ENCODE measurements at regions not wholly inside any gene's neighbourhood (a gene's known extent, or its start where the extent isn't known, plus 50 kb on each side); places are given as distances from the start of the nearest gene placed in this dataset.
"Not testable (repeated sequence)": the region's sequence is repeated elsewhere in the genome, so short reads cannot be mapped to it uniquely, and the experiment has no call there.

DNA sequence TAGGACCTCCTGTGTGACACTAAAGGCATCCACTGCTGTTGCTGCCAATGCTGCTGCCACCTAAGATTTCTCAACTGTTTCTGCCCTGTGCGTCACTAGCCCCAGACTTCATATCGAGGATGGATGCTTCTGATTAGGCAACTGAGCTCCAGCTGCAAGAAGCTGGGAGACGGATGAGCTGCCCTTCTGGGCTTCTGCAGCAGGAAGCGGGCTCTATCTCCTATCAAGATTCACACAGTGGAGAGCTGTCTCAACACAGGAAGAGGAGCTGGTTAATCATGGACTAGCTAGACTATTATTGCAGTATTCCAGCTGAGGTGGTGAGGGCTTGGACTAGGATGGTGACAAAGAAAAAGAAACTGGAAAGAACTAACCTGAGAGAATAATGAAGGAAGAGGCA, 59.2 kb upstream of the PELI2 start:
- ChIA-PET CTCF (interaction anchor here (1.7 kb wide), 1 partner anchor 328 kb away, joined by 4 read pairs; no protein-coding TSS in a partner anchor), POLR2A (no interaction called here)
- peaks cover 9% of the 10 kb centered on the region for H3K27me3 Mint-ChIP-seq
- H3K4me1 Mint-ChIP-seq: no peaks in the 10 kb centered on the region
- H3K9me3 Mint-ChIP-seq: no peaks in the 10 kb centered on the region
- H3K4me3 Mint-ChIP-seq: no peak overlapping the region
- H3K27ac Mint-ChIP-seq: no peak overlapping the region
- no peak for DNase-seq
- no peaks in the 10 kb centered on the region for H3K36me3 Mint-ChIP-seq (ENCODE audit: low read depth)

DNA sequence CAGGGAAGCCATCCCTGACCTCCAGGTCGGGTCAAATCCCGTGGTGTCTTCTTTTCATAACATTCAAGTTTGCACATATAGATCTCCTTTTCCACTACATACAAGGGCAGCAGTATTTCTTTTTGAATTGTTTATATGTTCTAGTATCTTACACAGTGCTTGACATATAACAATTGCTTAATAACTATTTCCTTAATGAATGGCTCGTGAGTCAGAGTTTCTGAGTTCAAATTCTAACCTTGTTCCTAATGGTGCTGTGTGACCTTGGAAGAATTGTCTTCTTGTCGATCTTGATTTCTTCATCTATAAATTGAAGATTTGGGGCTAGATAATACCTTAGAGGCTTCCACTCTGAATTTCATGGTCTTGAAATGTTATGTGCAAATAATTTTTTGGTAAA, 57.2 kb upstream of the PELI2 start:
- CTCF ChIA-PET: no interaction called here
- H3K36me3 Mint-ChIP-seq (ENCODE audit: low read depth): no peaks in the 10 kb centered on the region
- DNase-seq: no peak
- no peaks in the 10 kb centered on the region for H3K9me3 Mint-ChIP-seq
- H3K4me1 Mint-ChIP-seq: no peaks in the 10 kb centered on the region
- H3K4me3 Mint-ChIP-seq: no peak overlapping the region
- no peak overlapping the region for H3K27ac Mint-ChIP-seq
- POLR2A ChIA-PET: no interaction called here
- peaks cover 9% of the 10 kb centered on the region for H3K27me3 Mint-ChIP-seq

DNA sequence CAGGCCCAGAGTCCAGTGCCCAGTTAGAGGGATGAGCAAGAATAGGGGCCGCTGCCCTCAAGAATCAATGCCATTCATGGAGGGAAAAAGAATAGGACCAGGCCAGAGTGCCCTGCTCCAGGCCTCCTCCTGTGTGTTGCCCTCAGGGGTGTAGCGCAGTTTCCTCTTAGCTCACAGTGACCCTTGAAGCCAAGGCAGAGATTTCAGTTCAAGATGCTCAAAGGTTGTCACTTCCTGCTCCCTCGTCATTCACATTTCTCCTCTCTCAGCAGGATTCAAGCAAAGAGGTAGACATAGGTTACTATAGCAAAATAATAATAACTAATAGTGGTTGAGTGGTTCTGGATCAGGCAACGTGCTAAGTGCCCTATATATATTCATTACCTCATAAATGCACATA, 55.1 kb upstream of the PELI2 start:
- ChIA-PET POLR2A (no interaction called here), CTCF (no interaction called here)
- Mint-ChIP-seq H3K36me3 (ENCODE audit: low read depth) (no peaks in the 10 kb centered on the region), H3K4me1 (no peaks in the 10 kb centered on the region), H3K27me3 (peaks cover 9% of the 10 kb centered on the region), H3K4me3 (no peak overlapping the region), H3K9me3 (no peaks in the 10 kb centered on the region), H3K27ac (no peak overlapping the region)
- no peak for DNase-seq

DNA sequence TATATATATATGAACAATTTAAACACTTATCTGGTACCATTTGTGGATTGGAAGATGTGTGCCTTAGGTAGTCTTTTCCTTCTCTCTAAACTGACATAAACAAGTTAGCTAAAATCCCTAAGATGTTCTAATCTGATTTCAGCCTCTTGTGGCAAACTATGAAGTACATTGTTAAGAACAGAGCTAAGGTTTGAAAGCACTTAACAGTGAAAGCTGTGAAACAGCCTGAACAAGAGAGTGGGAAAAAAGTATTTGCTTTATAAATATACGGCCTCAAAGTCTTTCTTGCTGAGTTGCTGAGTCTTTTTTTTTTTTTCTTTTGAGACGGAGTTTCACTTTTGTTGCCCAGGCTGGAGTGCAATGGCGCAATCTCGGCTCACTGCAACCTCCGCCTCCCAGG, 53.7 kb upstream of the PELI2 start:
- H3K9me3 Mint-ChIP-seq: no peaks in the 10 kb centered on the region
- no peaks in the 10 kb centered on the region for H3K4me1 Mint-ChIP-seq
- peaks cover 9% of the 10 kb centered on the region for H3K27me3 Mint-ChIP-seq
- ChIA-PET POLR2A (no interaction called here), CTCF (interaction anchor here (0.7 kb wide), 1 partner anchor 212 kb away, joined by 4 read pairs; no protein-coding TSS in a partner anchor)
- H3K36me3 Mint-ChIP-seq (ENCODE audit: low read depth): no peaks in the 10 kb centered on the region
- DNase-seq: no peak
- H3K27ac Mint-ChIP-seq: no peak overlapping the region
- H3K4me3 Mint-ChIP-seq: no peak overlapping the region

DNA sequence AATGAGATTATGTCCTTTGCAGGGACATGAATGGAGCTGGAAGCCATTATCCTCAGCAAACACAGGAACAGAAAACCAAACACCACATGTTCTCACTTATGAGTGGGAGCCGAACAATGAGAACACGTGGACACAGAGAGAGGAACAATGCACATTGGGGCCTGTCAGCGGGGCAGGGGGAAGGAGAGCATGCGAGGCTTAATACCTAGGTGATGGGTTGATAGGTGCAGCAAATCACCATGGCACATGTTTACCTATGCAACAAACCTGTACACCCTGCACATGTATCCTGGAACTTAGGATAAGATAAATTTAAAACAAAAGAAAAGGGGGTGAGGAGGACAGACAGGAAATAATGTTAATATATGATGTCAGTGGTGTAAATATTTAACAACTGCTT, 53.0 kb upstream of the PELI2 start:
- CTCF ChIA-PET: interaction anchor here (0.7 kb wide), 1 partner anchor 212 kb away, joined by 4 read pairs; no protein-coding TSS in a partner anchor
- H3K36me3 Mint-ChIP-seq (ENCODE audit: low read depth); H3K4me1 Mint-ChIP-seq: not testable (repeated sequence)

DNA sequence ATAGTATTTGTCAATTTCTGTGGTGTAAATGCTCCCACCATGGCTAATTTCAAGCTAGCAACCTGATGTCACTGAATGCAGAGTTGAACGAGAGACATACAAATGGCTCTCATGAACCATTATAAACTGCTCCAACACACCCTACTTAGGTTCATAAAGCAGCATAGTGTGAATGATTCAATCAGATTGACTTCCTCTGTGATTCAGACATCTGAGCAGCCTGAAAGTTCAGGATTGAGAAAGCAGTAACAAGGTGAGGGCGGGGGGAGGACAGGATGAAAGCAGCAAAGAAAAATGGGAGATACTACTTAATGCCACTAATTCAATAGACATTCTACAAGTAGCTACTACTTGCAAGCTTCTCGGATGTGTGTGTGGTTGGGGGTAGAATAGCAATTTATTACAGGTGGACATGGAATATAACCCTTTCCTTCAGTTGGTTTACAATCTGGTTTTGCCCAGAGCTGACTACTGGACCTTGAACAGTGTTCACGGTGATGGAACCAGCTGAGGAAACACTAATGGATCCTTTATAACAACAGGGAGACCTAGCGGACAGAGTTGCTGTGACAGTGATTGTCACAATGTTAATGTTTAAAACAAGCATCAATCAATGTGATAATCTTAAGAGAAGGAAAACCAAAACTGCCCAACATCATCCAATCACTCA, 52.5 kb upstream of the PELI2 start:
- Mint-ChIP-seq H3K27ac (no peak overlapping the region), H3K9me3 (no peaks in the 10 kb centered on the region), H3K4me1 (no peaks in the 10 kb centered on the region), H3K27me3 (peaks cover 4% of the 10 kb centered on the region), H3K36me3 (ENCODE audit: low read depth) (no peaks in the 10 kb centered on the region), H3K4me3 (no peak overlapping the region)
- POLR2A ChIA-PET: no interaction called here
- no peak for DNase-seq
- CTCF ChIA-PET: no interaction called here

More for the DNA sequence above, 53.0 kb upstream of the PELI2 start:
- H3K9me3 Mint-ChIP-seq, POLR2A ChIA-PET, H3K27me3 Mint-ChIP-seq, H3K27ac Mint-ChIP-seq, DNase-seq, H3K4me3 Mint-ChIP-seq: not testable (repeated sequence)
